ENCODE measurements at regions not wholly inside any gene's neighbourhood (a gene's known extent, or its start where the extent isn't known, plus 50 kb on each side); places are given as distances from the start of the nearest gene placed in this dataset.

DNA sequence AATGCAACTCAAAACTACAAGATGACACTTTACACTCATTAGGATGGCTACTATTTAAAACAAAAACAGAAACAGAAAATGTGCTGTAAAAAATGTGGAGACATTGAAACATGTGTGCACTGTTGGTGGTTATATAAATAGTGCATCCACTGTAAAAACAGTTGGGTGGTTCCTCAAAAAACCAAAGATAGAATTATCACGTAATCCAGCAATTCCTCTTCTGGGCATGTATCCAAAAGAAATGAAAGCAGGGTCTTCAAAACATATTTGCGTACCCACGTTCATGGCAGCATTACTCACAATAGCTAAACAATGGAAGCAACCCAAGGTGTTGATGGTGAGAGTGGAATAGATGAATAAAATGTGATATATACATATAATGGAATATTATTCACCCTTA lies 967.2 kb downstream of the TRAM1L1 start:
- TF ChIP-seq POLR2A (IDR thresholded peaks at IDR 0.05), result no peak
- TF ChIP-seq, protein P1, sequence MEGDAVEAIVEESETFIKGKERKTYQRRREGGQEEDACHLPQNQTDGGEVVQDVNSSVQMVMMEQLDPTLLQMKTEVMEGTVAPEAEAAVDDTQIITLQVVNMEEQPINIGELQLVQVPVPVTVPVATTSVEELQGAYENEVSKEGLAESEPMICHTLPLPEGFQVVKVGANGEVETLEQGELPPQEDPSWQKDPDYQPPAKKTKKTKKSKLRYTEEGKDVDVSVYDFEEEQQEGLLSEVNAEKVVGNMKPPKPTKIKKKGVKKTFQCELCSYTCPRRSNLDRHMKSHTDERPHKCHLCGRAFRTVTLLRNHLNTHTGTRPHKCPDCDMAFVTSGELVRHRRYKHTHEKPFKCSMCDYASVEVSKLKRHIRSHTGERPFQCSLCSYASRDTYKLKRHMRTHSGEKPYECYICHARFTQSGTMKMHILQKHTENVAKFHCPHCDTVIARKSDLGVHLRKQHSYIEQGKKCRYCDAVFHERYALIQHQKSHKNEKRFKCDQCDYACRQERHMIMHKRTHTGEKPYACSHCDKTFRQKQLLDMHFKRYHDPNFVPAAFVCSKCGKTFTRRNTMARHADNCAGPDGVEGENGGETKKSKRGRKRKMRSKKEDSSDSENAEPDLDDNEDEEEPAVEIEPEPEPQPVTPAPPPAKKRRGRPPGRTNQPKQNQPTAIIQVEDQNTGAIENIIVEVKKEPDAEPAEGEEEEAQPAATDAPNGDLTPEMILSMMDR (IDR thresholded peaks at IDR 0.05), result no peak

Measured in sigmoid colon (tissue), 3 donors.